GM12878 (cell line): ENCODE measurements at regions not wholly inside any gene's neighbourhood (a gene's known extent, or its start where the extent isn't known, plus 50 kb on each side); places are given as distances from the start of the nearest gene placed in this dataset.
"Not testable (repeated sequence)": the region's sequence is repeated elsewhere in the genome, so short reads cannot be mapped to it uniquely, and the experiment has no call there.

Source experiments
- ATF3 ChIP-seq: IDR thresholded peaks from 2 replicates; pipeline ENCODE4 v1.6.1; 2011; ENCODE audit warnings: low read depth, mild to moderate bottlenecking, low read length, moderate library complexity, borderline replicate concordance; ENCODE audit errors: extremely low read depth
- EZH2 ChIP-seq: IDR thresholded peaks from 2 replicates; pipeline ENCODE4 v1.6.1; 2012; ENCODE audit warnings: low read depth, mild to moderate bottlenecking, control low read depth, inconsistent platforms, low read length, borderline replicate concordance; ENCODE audit not compliant: control insufficient read depth
- FOS ChIP-seq: IDR thresholded peaks from 3 replicates; pipeline ENCODE4 v1.6.1; 2011; ENCODE audit warnings: borderline replicate concordance; ENCODE audit not compliant: insufficient read length; ENCODE audit errors: extremely low read depth
- GABPA ChIP-seq: IDR thresholded peaks from 2 replicates; pipeline ENCODE4 v1.6.1; 2014; ENCODE audit warnings: antibody characterized with exemption, low read depth, mild to moderate bottlenecking, inconsistent platforms
- NFYB ChIP-seq: IDR thresholded peaks from 2 replicates; pipeline ENCODE4 v1.6.1; 2011; ENCODE audit warnings: low read depth, mild to moderate bottlenecking, low read length, improper control_type of control experiment, moderate library complexity; ENCODE audit not compliant: insufficient read depth
- POLR2A ChIP-seq: IDR thresholded peaks from 2 replicates; pipeline ENCODE4 v1.6.1; 2011; ENCODE audit warnings: low read depth, mild to moderate bottlenecking, low read length
- SMARCA5 ChIP-seq: fragments of 450-650 bp; IDR thresholded peaks from 2 replicates; pipeline ENCODE4 v1.6.1; 2017; ENCODE audit warnings: mild to moderate bottlenecking
- SMC3 ChIP-seq: IDR thresholded peaks from 2 replicates; pipeline ENCODE4 v1.6.1; 2011; ENCODE audit warnings: low read length, improper control_type of control experiment, borderline replicate concordance
- SREBF2 ChIP-seq: IDR thresholded peaks from 2 replicates; pipeline ENCODE4 v1.6.1; 2012; ENCODE audit warnings: mild to moderate bottlenecking, low read length
- USF2 ChIP-seq: IDR thresholded peaks from 2 replicates; pipeline ENCODE4 v1.6.1; 2011; ENCODE audit warnings: low read depth, low read length, improper control_type of control experiment, borderline replicate concordance
- ZNF274 ChIP-seq: IDR thresholded peaks from one replicate; pipeline ENCODE4 v1.8.0; 2011; ENCODE audit not compliant: insufficient read length, insufficient read depth
- ZZZ3 ChIP-seq: IDR thresholded peaks from 2 replicates; pipeline ENCODE4 v1.6.1; 2011; ENCODE audit warnings: low read depth; ENCODE audit not compliant: control insufficient read depth, insufficient read length
- TF ChIP-seq, protein P1 (sequence below), 3 experiments: IDR thresholded peaks in 2 of 3; conservative IDR thresholded peaks in 1 of 3; 2 replicates each; pipeline ENCODE4 v1.5.1; 2011; ENCODE audit warnings: low read depth in 3 of 3, low read length in 3 of 3, mild to moderate bottlenecking in 3 of 3, control low read depth in 2 of 3, moderate library complexity in 2 of 3, inconsistent platforms in 1 of 3, mixed read lengths in 1 of 3; ENCODE audit not compliant: control insufficient read depth in 2 of 3, insufficient read depth in 1 of 3; ENCODE audit errors: extremely low read depth in 1 of 3

DNA sequence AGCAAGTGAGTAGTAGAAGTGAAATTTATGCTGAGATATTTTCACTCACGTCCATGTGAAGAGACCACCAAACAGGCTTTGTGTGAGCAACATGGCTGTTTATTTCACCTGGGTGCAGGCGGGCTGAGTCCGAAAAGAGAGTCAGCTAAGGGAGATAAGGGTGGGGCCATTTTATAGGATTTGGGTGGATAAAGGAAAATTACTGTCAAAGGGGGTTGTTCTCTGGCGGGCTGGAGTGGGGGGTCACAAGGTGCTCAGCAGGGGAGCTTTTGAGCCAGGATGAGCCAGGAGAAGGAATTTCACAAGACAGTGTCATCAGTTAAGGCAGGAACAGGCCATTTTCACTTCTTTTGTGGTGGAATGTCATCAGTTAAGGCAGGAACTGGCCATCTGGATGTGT, 207.8 kb downstream of the GABRG2 start:
- TF ChIP-seq EZH2, SMC3, GABPA, ZZZ3, POLR2A, ZNF274, ATF3, SMARCA5, SREBF2, FOS, NFYB, USF2: not testable (repeated sequence)
- TF ChIP-seq, protein P1, sequence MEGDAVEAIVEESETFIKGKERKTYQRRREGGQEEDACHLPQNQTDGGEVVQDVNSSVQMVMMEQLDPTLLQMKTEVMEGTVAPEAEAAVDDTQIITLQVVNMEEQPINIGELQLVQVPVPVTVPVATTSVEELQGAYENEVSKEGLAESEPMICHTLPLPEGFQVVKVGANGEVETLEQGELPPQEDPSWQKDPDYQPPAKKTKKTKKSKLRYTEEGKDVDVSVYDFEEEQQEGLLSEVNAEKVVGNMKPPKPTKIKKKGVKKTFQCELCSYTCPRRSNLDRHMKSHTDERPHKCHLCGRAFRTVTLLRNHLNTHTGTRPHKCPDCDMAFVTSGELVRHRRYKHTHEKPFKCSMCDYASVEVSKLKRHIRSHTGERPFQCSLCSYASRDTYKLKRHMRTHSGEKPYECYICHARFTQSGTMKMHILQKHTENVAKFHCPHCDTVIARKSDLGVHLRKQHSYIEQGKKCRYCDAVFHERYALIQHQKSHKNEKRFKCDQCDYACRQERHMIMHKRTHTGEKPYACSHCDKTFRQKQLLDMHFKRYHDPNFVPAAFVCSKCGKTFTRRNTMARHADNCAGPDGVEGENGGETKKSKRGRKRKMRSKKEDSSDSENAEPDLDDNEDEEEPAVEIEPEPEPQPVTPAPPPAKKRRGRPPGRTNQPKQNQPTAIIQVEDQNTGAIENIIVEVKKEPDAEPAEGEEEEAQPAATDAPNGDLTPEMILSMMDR (IDR thresholded peaks at IDR 0.05 in 2 of 3, conservative IDR thresholded peaks at IDR 0.05 in 1 of 3; ENCODE audit: control insufficient read depth in 2 of 3, extremely low read depth in 1 of 3, insufficient read depth in 1 of 3, low read depth in 3 of 3, low read length in 3 of 3) = not testable (repeated sequence)
